NCI-H510A (cell line): ENCODE measurements at regions not wholly inside any gene's neighbourhood (a gene's known extent, or its start where the extent isn't known, plus 50 kb on each side); places are given as distances from the start of the nearest gene placed in this dataset.
"Not testable (repeated sequence)": the region's sequence is repeated elsewhere in the genome, so short reads cannot be mapped to it uniquely, and the experiment has no call there.

ENCODE experiments used
- DNase-seq: peaks from one replicate; lab custom pipeline; 2025; lab: John Stamatoyannopoulos, UW

GRCh38 chr3:87793337-87793877 is 265.4 kb downstream of the CGGBP1 start:
- no peak for DNase-seq

GRCh38 chr3:87792534-87793336 is 266.1 kb downstream of the CGGBP1 start, which contains the start of gene HTR1F:
Gene HTR1F, plus strand, starts transcription at chr3:87792706.
- DNase-seq, result no peak

- DNase-seq, result no peak
These were observed 266.6 kb downstream of the CGGBP1 start for GRCh38 chr3:87792198-87792533.

GRCh38 chr3:87791248-87792027 is 267.4 kb downstream of the CGGBP1 start:
- no peak for DNase-seq

GRCh38 chr3:87789049-87789448 is 269.8 kb downstream of the CGGBP1 start:
- not testable (repeated sequence) for DNase-seq

GRCh38 chr3:87788516-87788915 is 270.3 kb downstream of the CGGBP1 start:
- DNase-seq, result no peak

GRCh38 chr3:87780811-87781210 is 278.0 kb downstream of the CGGBP1 start:
- no peak for DNase-seq

GRCh38 chr3:87778876-87779275 is 279.9 kb downstream of the CGGBP1 start:
- DNase-seq, result no peak

GRCh38 chr3:87771337-87772192 is 287.2 kb downstream of the CGGBP1 start:
- no peak for DNase-seq

- DNase-seq, result no peak
These were observed 292.1 kb downstream of the CGGBP1 start for GRCh38 chr3:87766721-87767120.

GRCh38 chr3:87765256-87765655 is 293.5 kb downstream of the CGGBP1 start:
- DNase-seq, result no peak

- DNase-seq, result no peak
These were observed 297.0 kb downstream of the CGGBP1 start for GRCh38 chr3:87761795-87762194.

- DNase-seq, result no peak
These were observed 297.5 kb downstream of the CGGBP1 start for GRCh38 chr3:87761341-87761740.

- no peak for DNase-seq
These were observed 302.2 kb downstream of the CGGBP1 start for GRCh38 chr3:87756616-87757015.

- DNase-seq, result no peak
These were observed 303.0 kb downstream of the CGGBP1 start for GRCh38 chr3:87755852-87756251.

- no peak for DNase-seq
These were observed 316.6 kb downstream of the CGGBP1 start for GRCh38 chr3:87742250-87742649.

GRCh38 chr3:87740894-87741293 is 317.9 kb downstream of the CGGBP1 start:
- not testable (repeated sequence) for DNase-seq

GRCh38 chr3:87737817-87738216 is 321.0 kb downstream of the CGGBP1 start:
- DNase-seq, result not testable (repeated sequence)

- peak; percentile 61 for DNase-seq
These were observed 325.0 kb downstream of the CGGBP1 start for GRCh38 chr3:87733671-87734367.

GRCh38 chr3:87732294-87732693 is 326.5 kb downstream of the CGGBP1 start:
- no peak for DNase-seq

- DNase-seq, result no peak
These were observed 331.0 kb downstream of the CGGBP1 start for GRCh38 chr3:87727783-87728182.
